ENCODE measurements at regions not wholly inside any gene's neighbourhood (a gene's known extent, or its start where the extent isn't known, plus 50 kb on each side); places are given as distances from the start of the nearest gene placed in this dataset.

- TF ChIP-seq, protein P1, sequence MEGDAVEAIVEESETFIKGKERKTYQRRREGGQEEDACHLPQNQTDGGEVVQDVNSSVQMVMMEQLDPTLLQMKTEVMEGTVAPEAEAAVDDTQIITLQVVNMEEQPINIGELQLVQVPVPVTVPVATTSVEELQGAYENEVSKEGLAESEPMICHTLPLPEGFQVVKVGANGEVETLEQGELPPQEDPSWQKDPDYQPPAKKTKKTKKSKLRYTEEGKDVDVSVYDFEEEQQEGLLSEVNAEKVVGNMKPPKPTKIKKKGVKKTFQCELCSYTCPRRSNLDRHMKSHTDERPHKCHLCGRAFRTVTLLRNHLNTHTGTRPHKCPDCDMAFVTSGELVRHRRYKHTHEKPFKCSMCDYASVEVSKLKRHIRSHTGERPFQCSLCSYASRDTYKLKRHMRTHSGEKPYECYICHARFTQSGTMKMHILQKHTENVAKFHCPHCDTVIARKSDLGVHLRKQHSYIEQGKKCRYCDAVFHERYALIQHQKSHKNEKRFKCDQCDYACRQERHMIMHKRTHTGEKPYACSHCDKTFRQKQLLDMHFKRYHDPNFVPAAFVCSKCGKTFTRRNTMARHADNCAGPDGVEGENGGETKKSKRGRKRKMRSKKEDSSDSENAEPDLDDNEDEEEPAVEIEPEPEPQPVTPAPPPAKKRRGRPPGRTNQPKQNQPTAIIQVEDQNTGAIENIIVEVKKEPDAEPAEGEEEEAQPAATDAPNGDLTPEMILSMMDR (IDR thresholded peaks at IDR 0.05; ENCODE audit: borderline replicate concordance, control extremely low read depth, extremely low read depth, insufficient read depth, missing control alignments): no peak
- in situ Hi-C loops (cut with MboI; ENCODE audit: low sequenced_read_pairs, unreplicated experiment): no loop called here
- DNase-seq (ENCODE audit: low spot score): no peak
These were observed 248.0 kb upstream of the RREB1 start for GRCh38 chr6:6859722-6860121.

DNA sequence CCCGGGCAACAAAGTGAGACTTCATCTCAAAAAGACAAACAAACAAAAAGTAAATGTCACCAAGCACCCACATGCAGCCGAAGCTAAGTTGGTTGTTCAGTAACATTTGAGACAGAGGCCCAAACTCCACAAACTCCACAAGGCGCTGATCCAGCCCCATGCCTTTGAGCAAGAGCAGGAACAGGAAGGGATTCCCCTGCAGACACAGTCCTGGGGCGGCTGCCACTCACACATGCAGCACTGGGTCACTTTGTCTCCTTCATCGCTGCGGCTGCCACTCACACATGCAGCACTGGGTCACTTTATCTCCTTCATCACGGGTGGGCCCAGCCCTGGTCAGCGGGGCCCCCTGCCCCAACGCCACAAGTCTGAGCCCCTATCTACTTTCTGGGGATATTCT, 246.9 kb upstream of the RREB1 start:
- TF ChIP-seq, protein P1 (IDR thresholded peaks at IDR 0.05; ENCODE audit: borderline replicate concordance, control extremely low read depth, extremely low read depth, insufficient read depth, missing control alignments): no peak
- no peak for DNase-seq (ENCODE audit: low spot score)
- in situ Hi-C loops (cut with MboI; ENCODE audit: low sequenced_read_pairs, unreplicated experiment): no loop called here

- no peak for DNase-seq (ENCODE audit: low spot score)
These were observed 246.3 kb upstream of the RREB1 start for GRCh38 chr6:6861351-6861894.

GRCh38 chr6:6861995-6862394, 245.8 kb upstream of the RREB1 start:
- TF ChIP-seq, protein P1 (IDR thresholded peaks at IDR 0.05; ENCODE audit: borderline replicate concordance, control extremely low read depth, extremely low read depth, insufficient read depth, missing control alignments): no peak
- in situ Hi-C loops (cut with MboI; ENCODE audit: low sequenced_read_pairs, unreplicated experiment): no loop called here
- no peak for DNase-seq (ENCODE audit: low spot score)

More at GRCh38 chr6:6861351-6861894, 246.3 kb upstream of the RREB1 start:
- in situ Hi-C loops (cut with MboI; ENCODE audit: low sequenced_read_pairs, unreplicated experiment): no loop called here
- TF ChIP-seq, protein P1 (IDR thresholded peaks at IDR 0.05; ENCODE audit: borderline replicate concordance, control extremely low read depth, extremely low read depth, insufficient read depth, missing control alignments): no peak

- TF ChIP-seq, protein P1 (IDR thresholded peaks at IDR 0.05; ENCODE audit: borderline replicate concordance, control extremely low read depth, extremely low read depth, insufficient read depth, missing control alignments): no peak
- DNase-seq (ENCODE audit: low spot score): no peak
- in situ Hi-C loops (cut with MboI; ENCODE audit: low sequenced_read_pairs, unreplicated experiment): no loop called here
These were observed 243.7 kb upstream of the RREB1 start for GRCh38 chr6:6863970-6864639.

- TF ChIP-seq, protein P1 (IDR thresholded peaks at IDR 0.05; ENCODE audit: borderline replicate concordance, control extremely low read depth, extremely low read depth, insufficient read depth, missing control alignments): no peak
- DNase-seq (ENCODE audit: low spot score): no peak
- in situ Hi-C loops (cut with MboI; ENCODE audit: low sequenced_read_pairs, unreplicated experiment): no loop called here
These were observed 242.2 kb upstream of the RREB1 start for GRCh38 chr6:6865611-6866010.

Data from GM13976 (cell line).